ENCODE measurements at regions not wholly inside any gene's neighbourhood (a gene's known extent, or its start where the extent isn't known, plus 50 kb on each side); places are given as distances from the start of the nearest gene placed in this dataset.

- intact Hi-C loops (cut with micrococcal nuclease) (no loop called here), dilution Hi-C loops (cut with MboI; ENCODE audit: extremely low pct_ligation_motif_present, low sequenced_read_pairs) (no loop called here)
- Histone ChIP-seq H4K20me1 (replicated peaks; ENCODE audit: control insufficient read depth, extremely low read depth, insufficient read depth, low read length) (no peaks in the 10 kb centered on the region), H3K4me1 (ENCODE audit: control insufficient read depth, extremely low read depth, insufficient read depth, low read length) (no peaks in the 10 kb centered on the region), H3K4me3 (replicated peaks in 1 of 3; ENCODE audit: insufficient read depth in 1 of 3, low read depth in 1 of 3, low read length in 3 of 3) (no peak overlapping the region), H3K9ac (replicated peaks; ENCODE audit: extremely low read depth, insufficient read depth, low read length) (no peak overlapping the region), H3K9me3 (replicated peaks; ENCODE audit: control insufficient read depth, insufficient read depth, low read length) (no peaks in the 10 kb centered on the region), H3K36me3 (ENCODE audit: control insufficient read depth in 2 of 2, extremely low read depth in 1 of 2, insufficient read depth in 2 of 2, low read length in 2 of 2) (no peaks in the 10 kb centered on the region), H3K27ac (ENCODE audit: insufficient read depth, low read depth, low read length) (no peak overlapping the region), H2AFZ (ENCODE audit: low read depth, low read length) (no peak overlapping the region), H3K4me2 (ENCODE audit: insufficient read depth, low read length) (no peak overlapping the region), H3K27me3 (ENCODE audit: control insufficient read depth in 2 of 2, insufficient read depth in 2 of 2, low read length in 2 of 2) (peaks cover 0 to 2% of the 10 kb centered on the region in 2 experiments), H3K9me1 (replicated peaks; ENCODE audit: control insufficient read depth, extremely low read depth, insufficient read depth, low read length) (no peaks in the 10 kb centered on the region), H3K79me2 (ENCODE audit: control insufficient read depth, insufficient read depth, low read length) (no peaks in the 10 kb centered on the region)
- TF ChIP-seq FOS (IDR thresholded peaks at IDR 0.05; ENCODE audit: borderline replicate concordance, insufficient read depth, low read length) (no peak), CTCF (IDR thresholded peaks at IDR 0.05; ENCODE audit: extremely low read depth in 1 of 2, insufficient read depth in 1 of 2, low read depth in 1 of 2, low read length in 2 of 2) (no peak), MAX (IDR thresholded peaks at IDR 0.05; ENCODE audit: insufficient read depth, insufficient read length) (no peak), JUN (IDR thresholded peaks at IDR 0.05; ENCODE audit: borderline replicate concordance, insufficient read depth, insufficient read length, low read depth) (no peak), POLR2AphosphoS5 (IDR thresholded peaks at IDR 0.05; ENCODE audit: insufficient read depth, low read depth, low read length) (no peak), EZH2 (IDR thresholded peaks at IDR 0.05; ENCODE audit: borderline replicate concordance, low read depth, low read length, severe bottlenecking) (no peak)
- ChIA-PET POLR2A (no interaction called here), CTCF (interaction anchor here (1.0 kb wide), 1 partner anchor 10 kb away, joined by 3 read pairs; no protein-coding TSS in a partner anchor)
- FAIRE-seq (no peak), DNase-seq (ENCODE audit: low read depth, low spot score) (no peak)
- BruUV-seq (replicated peaks): no TSS peak
These were observed 166.8 kb upstream of the NFE2L3 start for GRCh38 chr7:25985196-25985595.
